ENCODE measurements at regions not wholly inside any gene's neighbourhood (a gene's known extent, or its start where the extent isn't known, plus 50 kb on each side); places are given as distances from the start of the nearest gene placed in this dataset.

DNA sequence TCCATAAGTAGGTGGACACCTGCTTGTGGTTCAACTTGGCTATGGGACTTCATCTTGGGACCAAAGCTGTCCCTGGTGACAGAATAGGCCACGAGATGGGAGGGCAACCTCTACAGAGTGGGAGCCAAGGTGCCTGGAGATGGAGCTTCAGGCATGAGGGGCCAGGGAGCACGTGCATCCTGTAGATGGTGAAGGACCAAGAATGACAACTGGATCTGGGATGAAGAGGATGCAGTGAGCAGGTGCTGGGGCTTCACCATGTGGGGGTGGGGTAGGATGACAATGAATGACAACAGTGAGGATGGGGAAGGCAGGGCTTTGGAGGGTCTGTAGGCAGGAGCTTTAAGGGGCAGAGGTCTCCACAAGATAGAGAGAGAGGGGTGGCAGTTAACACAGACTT lies 372.0 kb upstream of the B3GAT1 start:
- TF ChIP-seq CTCF (IDR thresholded peaks at IDR 0.05) (no peak), POLR2A (IDR thresholded peaks at IDR 0.05) (no peak)

All from right lobe of liver (tissue), 4 donors.